ENCODE measurements at regions not wholly inside any gene's neighbourhood (a gene's known extent, or its start where the extent isn't known, plus 50 kb on each side); places are given as distances from the start of the nearest gene placed in this dataset.
A peak's percentile ranks its signal among the peaks of the same experiment; 100 is the strongest.

GRCh38 chr13:95451656-95452055 lies 100.9 kb upstream of the CLDN10 start:
- DNase-seq (ENCODE audit: low spot score) = no peak

- DNase-seq (ENCODE audit: low spot score) = no peak
These were observed 100.1 kb upstream of the CLDN10 start for GRCh38 chr13:95452375-95452774.

- no peak for DNase-seq (ENCODE audit: low spot score)
These were observed 96.7 kb upstream of the CLDN10 start for GRCh38 chr13:95455782-95456181.

- no peak for DNase-seq (ENCODE audit: low spot score)
These were observed 95.7 kb upstream of the CLDN10 start for GRCh38 chr13:95456815-95457214.

GRCh38 chr13:95457294-95457693 lies 95.2 kb upstream of the CLDN10 start:
- no peak for DNase-seq (ENCODE audit: low spot score)

GRCh38 chr13:95462801-95463200 lies 89.7 kb upstream of the CLDN10 start:
- DNase-seq (ENCODE audit: low spot score) = no peak

- DNase-seq (ENCODE audit: low spot score) = no peak
These were observed 89.0 kb upstream of the CLDN10 start for GRCh38 chr13:95463531-95463930.

- DNase-seq (ENCODE audit: low spot score) = no peak
These were observed 81.8 kb upstream of the CLDN10 start for GRCh38 chr13:95470574-95471366.

- DNase-seq (ENCODE audit: low spot score) = no peak
These were observed 80.6 kb upstream of the CLDN10 start for GRCh38 chr13:95471960-95472359.

- no peak for DNase-seq (ENCODE audit: low spot score)
These were observed 77.5 kb upstream of the CLDN10 start for GRCh38 chr13:95474992-95475391.

- no peak for DNase-seq (ENCODE audit: low spot score)
These were observed 75.3 kb upstream of the CLDN10 start for GRCh38 chr13:95477187-95477586.

- DNase-seq (ENCODE audit: low spot score) = no peak
These were observed 72.8 kb upstream of the CLDN10 start for GRCh38 chr13:95479731-95480130.

- DNase-seq (ENCODE audit: low spot score) = no peak
These were observed 72.4 kb upstream of the CLDN10 start for GRCh38 chr13:95480131-95480545.

- DNase-seq (ENCODE audit: low spot score) = no peak
These were observed 71.4 kb upstream of the CLDN10 start for GRCh38 chr13:95480791-95481780.

GRCh38 chr13:95484052-95484451 lies 68.5 kb upstream of the CLDN10 start:
- no peak for DNase-seq (ENCODE audit: low spot score)

- DNase-seq (ENCODE audit: low spot score) = no peak
These were observed 67.4 kb upstream of the CLDN10 start for GRCh38 chr13:95485045-95485517.

GRCh38 chr13:95485518-95486144 lies 66.9 kb upstream of the CLDN10 start:
- DNase-seq (ENCODE audit: low spot score) = no peak

- DNase-seq (ENCODE audit: low spot score) = no peak
These were observed 60.3 kb upstream of the CLDN10 start for GRCh38 chr13:95492044-95492801.

- DNase-seq (ENCODE audit: low spot score) = peak; percentile 11
These were observed 58.3 kb upstream of the CLDN10 start for GRCh38 chr13:95494082-95494681.

GRCh38 chr13:95496485-95496884 lies 56.0 kb upstream of the CLDN10 start:
- no peak for DNase-seq (ENCODE audit: low spot score)

- no peak for DNase-seq (ENCODE audit: low spot score)
These were observed 55.1 kb upstream of the CLDN10 start for GRCh38 chr13:95497381-95497807.
